Neural crest cell (in vitro differentiated cells): ENCODE measurements at regions not wholly inside any gene's neighbourhood (a gene's known extent, or its start where the extent isn't known, plus 50 kb on each side); places are given as distances from the start of the nearest gene placed in this dataset.

ENCODE experiments used
- DNase-seq: peaks from one replicate; pipeline ENCODE4 v3.0.0; 2021; ENCODE audit warnings: low read depth, mixed read lengths, low spot score
- H3K27ac Mint-ChIP-seq: one replicate; pipeline ENCODE4 v1.8.0; 2021; ENCODE audit warnings: mild to moderate bottlenecking, mixed read lengths; ENCODE audit not compliant: unreplicated experiment
- H3K27me3 Mint-ChIP-seq: 2 replicates; pipeline ENCODE4 v1.8.0; 2021; ENCODE audit warnings: low read depth, mild to moderate bottlenecking, mixed read lengths
- H3K36me3 Mint-ChIP-seq: 2 replicates; pipeline ENCODE4 v1.8.0; 2021; ENCODE audit warnings: low read depth, mild to moderate bottlenecking, mixed read lengths
- H3K4me1 Mint-ChIP-seq: 2 replicates; pipeline ENCODE4 v1.8.0; 2021; ENCODE audit warnings: mixed read lengths
- H3K4me3 Mint-ChIP-seq: one replicate; pipeline ENCODE4 v1.8.0; 2021; ENCODE audit warnings: mild to moderate bottlenecking, mixed read lengths
- H3K9me3 Mint-ChIP-seq: 2 replicates; pipeline ENCODE4 v1.8.0; 2021; ENCODE audit warnings: mixed read lengths
- TF ChIP-seq, protein P1 (sequence below): fragments of 200-600 bp; sonication (generic); conservative IDR thresholded peaks from 2 replicates; pipeline ENCODE4 v1.5.0; 2021; ENCODE audit warnings: antibody characterized with exemption, mild to moderate bottlenecking

DNA sequence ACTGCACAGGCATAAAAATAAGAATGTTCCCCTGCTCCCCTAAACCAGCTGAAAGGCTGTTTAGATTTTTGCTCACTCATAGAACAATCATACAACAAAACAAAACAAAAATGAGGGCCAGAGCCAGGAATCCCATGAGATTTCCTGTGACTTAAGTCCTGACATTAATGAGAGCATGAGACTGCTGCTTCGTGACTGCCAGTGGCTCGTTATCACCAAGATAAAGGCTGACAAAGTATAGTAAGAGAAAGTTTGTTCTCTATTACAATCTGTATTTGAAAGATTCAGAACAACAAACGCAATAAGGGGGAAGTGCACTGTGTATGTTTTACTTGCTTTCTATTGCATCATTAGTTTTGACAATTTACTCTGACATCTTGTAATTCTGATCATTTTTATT is 837.1 kb upstream of the C9orf72 start:
- Mint-ChIP-seq H3K9me3 (no peaks in the 10 kb centered on the region), H3K36me3 (no peaks in the 10 kb centered on the region), H3K27ac (no peak overlapping the region), H3K4me3 (no peak overlapping the region), H3K4me1 (no peaks in the 10 kb centered on the region), H3K27me3 (no peaks in the 10 kb centered on the region)
- no peak for DNase-seq
- TF ChIP-seq, protein P1, sequence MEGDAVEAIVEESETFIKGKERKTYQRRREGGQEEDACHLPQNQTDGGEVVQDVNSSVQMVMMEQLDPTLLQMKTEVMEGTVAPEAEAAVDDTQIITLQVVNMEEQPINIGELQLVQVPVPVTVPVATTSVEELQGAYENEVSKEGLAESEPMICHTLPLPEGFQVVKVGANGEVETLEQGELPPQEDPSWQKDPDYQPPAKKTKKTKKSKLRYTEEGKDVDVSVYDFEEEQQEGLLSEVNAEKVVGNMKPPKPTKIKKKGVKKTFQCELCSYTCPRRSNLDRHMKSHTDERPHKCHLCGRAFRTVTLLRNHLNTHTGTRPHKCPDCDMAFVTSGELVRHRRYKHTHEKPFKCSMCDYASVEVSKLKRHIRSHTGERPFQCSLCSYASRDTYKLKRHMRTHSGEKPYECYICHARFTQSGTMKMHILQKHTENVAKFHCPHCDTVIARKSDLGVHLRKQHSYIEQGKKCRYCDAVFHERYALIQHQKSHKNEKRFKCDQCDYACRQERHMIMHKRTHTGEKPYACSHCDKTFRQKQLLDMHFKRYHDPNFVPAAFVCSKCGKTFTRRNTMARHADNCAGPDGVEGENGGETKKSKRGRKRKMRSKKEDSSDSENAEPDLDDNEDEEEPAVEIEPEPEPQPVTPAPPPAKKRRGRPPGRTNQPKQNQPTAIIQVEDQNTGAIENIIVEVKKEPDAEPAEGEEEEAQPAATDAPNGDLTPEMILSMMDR = no peak

DNA sequence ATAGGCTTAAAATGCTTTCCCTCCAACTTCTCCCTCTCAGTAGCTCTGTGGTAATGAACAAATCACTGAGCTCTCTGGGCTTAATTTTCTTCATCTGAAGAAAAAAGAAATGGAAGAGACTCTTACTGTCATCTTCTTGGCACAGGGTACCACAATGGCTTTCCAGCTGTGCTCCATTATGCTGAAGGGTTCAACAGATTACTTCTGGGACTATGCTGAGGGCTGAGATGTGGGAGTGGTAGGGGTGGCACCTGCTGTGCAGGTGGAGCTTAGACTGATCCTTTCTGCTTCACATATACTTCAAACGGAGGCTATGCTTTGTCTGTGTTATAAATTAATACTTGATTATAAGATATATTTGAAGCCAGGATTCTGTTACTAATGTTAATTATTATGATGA is 840.2 kb upstream of the C9orf72 start:
- no peaks in the 10 kb centered on the region for H3K9me3 Mint-ChIP-seq
- no peaks in the 10 kb centered on the region for H3K27me3 Mint-ChIP-seq
- TF ChIP-seq, protein P1 = no peak
- H3K27ac Mint-ChIP-seq = no peak overlapping the region
- no peak overlapping the region for H3K4me3 Mint-ChIP-seq
- no peaks in the 10 kb centered on the region for H3K36me3 Mint-ChIP-seq
- no peak for DNase-seq
- H3K4me1 Mint-ChIP-seq = no peaks in the 10 kb centered on the region

DNA sequence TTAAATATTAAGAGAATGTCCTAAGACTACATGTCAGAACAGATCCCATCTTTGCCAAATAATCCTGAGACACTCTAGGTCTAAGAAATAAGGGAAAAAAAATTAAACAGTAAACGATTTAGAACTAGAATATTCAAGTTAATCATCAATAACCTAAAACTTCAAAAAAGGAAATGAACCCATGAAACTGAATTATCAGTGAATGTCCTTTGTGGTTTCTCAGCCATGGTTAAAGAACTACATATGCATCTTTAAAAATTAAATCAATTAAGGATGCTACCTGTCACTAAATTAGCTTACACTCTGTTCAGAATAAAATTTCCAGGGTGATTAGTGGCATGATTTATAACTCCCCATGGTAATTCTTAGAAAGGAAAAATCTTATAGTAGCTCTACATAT is 850.0 kb upstream of the C9orf72 start:
- Mint-ChIP-seq H3K36me3 (no peaks in the 10 kb centered on the region), H3K9me3 (no peaks in the 10 kb centered on the region), H3K4me3 (no peak overlapping the region), H3K27ac (no peak overlapping the region), H3K27me3 (no peaks in the 10 kb centered on the region), H3K4me1 (no peaks in the 10 kb centered on the region)
- TF ChIP-seq, protein P1 = no peak
- DNase-seq = no peak

DNA sequence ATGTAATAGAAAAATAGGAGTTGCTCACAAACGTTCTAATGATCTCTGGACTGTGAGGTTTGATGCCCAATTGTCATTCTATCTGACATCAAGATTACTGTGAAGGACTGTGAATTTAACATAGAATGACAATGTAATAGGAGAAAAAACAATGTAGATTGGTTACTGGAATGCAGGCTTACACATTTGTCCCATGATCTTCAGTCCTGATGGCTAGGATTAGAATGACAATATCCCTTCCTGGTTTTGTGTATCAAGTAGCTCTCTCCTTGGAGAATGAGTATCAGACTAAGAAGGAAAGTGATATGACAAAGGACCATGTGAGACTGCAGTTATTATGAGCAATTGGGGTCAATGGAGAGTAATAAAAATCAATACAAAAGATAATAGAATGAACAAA is 862.2 kb upstream of the C9orf72 start:
- no peaks in the 10 kb centered on the region for H3K4me1 Mint-ChIP-seq
- H3K4me3 Mint-ChIP-seq = no peak overlapping the region
- H3K9me3 Mint-ChIP-seq = peaks cover 5% of the 10 kb centered on the region
- DNase-seq = no peak
- TF ChIP-seq, protein P1 = no peak
- H3K36me3 Mint-ChIP-seq = no peaks in the 10 kb centered on the region
- no peak overlapping the region for H3K27ac Mint-ChIP-seq
- H3K27me3 Mint-ChIP-seq = no peaks in the 10 kb centered on the region

DNA sequence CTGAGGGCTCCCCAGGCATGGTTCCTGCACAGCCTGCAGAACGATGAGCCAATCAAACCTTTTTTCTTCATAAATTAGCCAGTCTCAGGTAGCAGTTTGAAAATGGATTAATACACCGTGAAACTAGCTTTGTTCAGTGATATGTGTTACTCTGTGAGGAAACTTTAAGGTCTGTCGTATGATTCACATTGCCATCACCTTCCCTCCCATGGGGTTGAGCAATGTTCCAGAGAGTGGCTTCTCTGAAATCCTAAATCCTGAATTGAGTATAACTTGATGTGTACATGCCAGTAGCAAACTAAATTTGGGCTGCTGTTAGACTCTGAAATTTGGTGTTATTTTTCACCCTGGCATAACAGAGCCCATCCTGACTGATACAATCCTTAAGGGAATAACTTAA is 866.4 kb upstream of the C9orf72 start:
- no peak for DNase-seq
- peaks cover 3% of the 10 kb centered on the region for H3K36me3 Mint-ChIP-seq
- no peak overlapping the region for H3K4me3 Mint-ChIP-seq
- H3K4me1 Mint-ChIP-seq = no peaks in the 10 kb centered on the region
- no peaks in the 10 kb centered on the region for H3K27me3 Mint-ChIP-seq
- TF ChIP-seq, protein P1 = no peak
- H3K27ac Mint-ChIP-seq = no peak overlapping the region
- peaks cover 8% of the 10 kb centered on the region for H3K9me3 Mint-ChIP-seq

GRCh38 chr9:28443461-28443860 is 870.2 kb upstream of the C9orf72 start:
- Mint-ChIP-seq H3K36me3 (peaks cover 3% of the 10 kb centered on the region), H3K4me1 (no peaks in the 10 kb centered on the region), H3K9me3 (peaks cover 4% of the 10 kb centered on the region), H3K27ac (no peak overlapping the region), H3K27me3 (no peaks in the 10 kb centered on the region), H3K4me3 (no peak overlapping the region)
- TF ChIP-seq, protein P1 = no peak
- no peak for DNase-seq
